ENCODE measurements at regions not wholly inside any gene's neighbourhood (a gene's known extent, or its start where the extent isn't known, plus 50 kb on each side); places are given as distances from the start of the nearest gene placed in this dataset.

- Histone ChIP-seq H3K9me3 (ENCODE audit: control insufficient read depth in 1 of 2, insufficient read depth in 1 of 2, low read length in 2 of 2) (peaks cover 0 to 8% of the 10 kb centered on the region in 2 experiments), H3K4me1 (ENCODE audit: insufficient read depth, low read length) (no peaks in the 10 kb centered on the region), H3K36me3 (ENCODE audit: insufficient read depth, low read length) (no peaks in the 10 kb centered on the region), H3K27ac (ENCODE audit: low read depth in 1 of 2, low read length in 2 of 2) (no peak overlapping the region), H3K4me3 (ENCODE audit: low read length) (no peak overlapping the region), H3K27me3 (ENCODE audit: control insufficient read depth in 1 of 2, insufficient read depth in 2 of 2, low read length in 2 of 2) (peaks cover 10% of the 10 kb centered on the region in 2 experiments)
- Mint-ChIP-seq H3K27me3 (peaks cover 49% of the 10 kb centered on the region), H3K27ac (no peak overlapping the region), H3K9me3 (no peaks in the 10 kb centered on the region), H3K4me1 (ENCODE audit: low read depth) (no peaks in the 10 kb centered on the region), H3K36me3 (ENCODE audit: low read depth) (no peaks in the 10 kb centered on the region), H3K4me3 (no peak overlapping the region)
- POLR2A ChIA-PET = no interaction called here
- no peak for TF ChIP-seq CTCF (IDR thresholded peaks at IDR 0.05)
- no peak for ATAC-seq (ENCODE audit: poor library complexity)
- intact Hi-C loops (cut with DNase I, micrococcal nuclease) = no loop called here
- no peak for DNase-seq
- CTCF ChIA-PET = no interaction called here
Observed at GRCh38 chr15:78702609-78703333, 61.8 kb upstream of the CHRNB4 start.

GRCh38 chr15:78697449-78697848 lies 56.4 kb upstream of the CHRNB4 start:
- Histone ChIP-seq H3K4me1 (ENCODE audit: insufficient read depth, low read length) (no peaks in the 10 kb centered on the region), H3K4me3 (ENCODE audit: low read length) (no peak overlapping the region), H3K27me3 (ENCODE audit: control insufficient read depth in 1 of 2, insufficient read depth in 2 of 2, low read length in 2 of 2) (no peaks in the 10 kb centered on the region), H3K36me3 (ENCODE audit: insufficient read depth, low read length) (no peaks in the 10 kb centered on the region), H3K9me3 (ENCODE audit: control insufficient read depth in 1 of 2, insufficient read depth in 1 of 2, low read length in 2 of 2) (no peaks in the 10 kb centered on the region), H3K27ac (ENCODE audit: low read depth in 1 of 2, low read length in 2 of 2) (no peak overlapping the region)
- intact Hi-C loops (cut with DNase I, micrococcal nuclease) = no loop called here
- Mint-ChIP-seq H3K36me3 (ENCODE audit: low read depth) (no peaks in the 10 kb centered on the region), H3K9me3 (no peaks in the 10 kb centered on the region), H3K27me3 (peaks cover 18% of the 10 kb centered on the region), H3K27ac (no peak overlapping the region), H3K4me1 (ENCODE audit: low read depth) (no peaks in the 10 kb centered on the region), H3K4me3 (no peak overlapping the region)
- DNase-seq (no peak), ATAC-seq (ENCODE audit: poor library complexity) (no peak)
- POLR2A ChIA-PET = no interaction called here
- CTCF ChIA-PET = no interaction called here
- TF ChIP-seq CTCF (IDR thresholded peaks at IDR 0.05) = no peak

GRCh38 chr15:78696436-78696835 lies 55.4 kb upstream of the CHRNB4 start:
- Histone ChIP-seq H3K4me1 (ENCODE audit: insufficient read depth, low read length) (no peaks in the 10 kb centered on the region), H3K4me3 (ENCODE audit: low read length) (no peak overlapping the region), H3K27ac (ENCODE audit: low read depth in 1 of 2, low read length in 2 of 2) (no peak overlapping the region), H3K9me3 (ENCODE audit: control insufficient read depth in 1 of 2, insufficient read depth in 1 of 2, low read length in 2 of 2) (no peaks in the 10 kb centered on the region), H3K36me3 (ENCODE audit: insufficient read depth, low read length) (no peaks in the 10 kb centered on the region), H3K27me3 (ENCODE audit: control insufficient read depth in 1 of 2, insufficient read depth in 2 of 2, low read length in 2 of 2) (no peaks in the 10 kb centered on the region)
- H3K4me1 Mint-ChIP-seq (ENCODE audit: low read depth) = no peaks in the 10 kb centered on the region
- ATAC-seq (ENCODE audit: poor library complexity) (no peak), DNase-seq (no peak)
- H3K27ac Mint-ChIP-seq = no peak overlapping the region
- CTCF ChIA-PET = no interaction called here
- no peaks in the 10 kb centered on the region for H3K36me3 Mint-ChIP-seq (ENCODE audit: low read depth)
- no peak for TF ChIP-seq CTCF (IDR thresholded peaks at IDR 0.05)
- H3K4me3 Mint-ChIP-seq = no peak overlapping the region
- H3K9me3 Mint-ChIP-seq = no peaks in the 10 kb centered on the region
- intact Hi-C loops (cut with DNase I, micrococcal nuclease) = no loop called here
- H3K27me3 Mint-ChIP-seq = peaks cover 10% of the 10 kb centered on the region
- POLR2A ChIA-PET = no interaction called here
